Activated naive CD4-positive, alpha-beta T cell treated with anti-CD3 and anti-CD28 coated beads, Interleukin-2, amount 10 ng/mL, durations not matched to agents 7 days and 5 days (primary cell): ENCODE measurements at regions not wholly inside any gene's neighbourhood (a gene's known extent, or its start where the extent isn't known, plus 50 kb on each side); places are given as distances from the start of the nearest gene placed in this dataset.
"Not testable (repeated sequence)": the region's sequence is repeated elsewhere in the genome, so short reads cannot be mapped to it uniquely, and the experiment has no call there.

Source experiments
- CTCF ChIA-PET: fragments of 350-600 bp; sonication (Branson Sonifier 250); formaldehyde crosslinking; loops from one replicate; lab custom pipeline; 2021; ENCODE audit warnings: antibody characterized with exemption; lab: Charles Lee
- DNase-seq: peaks from one replicate; pipeline ENCODE4 v3.0.0-alpha.2; 2020
- H3K27ac Mint-ChIP-seq: one replicate; pipeline ENCODE4 v1.8.0; 2021; ENCODE audit warnings: mild to moderate bottlenecking, moderate library complexity, mixed read lengths
- H3K27me3 Mint-ChIP-seq: one replicate; pipeline ENCODE4 v1.8.0; 2021; ENCODE audit warnings: mild to moderate bottlenecking, mixed read lengths
- H3K36me3 Mint-ChIP-seq: one replicate; pipeline ENCODE4 v1.8.0; 2021; ENCODE audit warnings: mixed read lengths
- H3K4me1 Mint-ChIP-seq: one replicate; pipeline ENCODE4 v1.8.0; 2021; ENCODE audit warnings: mixed read lengths
- H3K4me3 Mint-ChIP-seq: one replicate; pipeline ENCODE4 v1.8.0; 2021; ENCODE audit warnings: mild to moderate bottlenecking, moderate library complexity, mixed read lengths
- H3K9me3 Mint-ChIP-seq: one replicate; pipeline ENCODE4 v1.8.0; 2021; ENCODE audit warnings: mixed read lengths

DNA sequence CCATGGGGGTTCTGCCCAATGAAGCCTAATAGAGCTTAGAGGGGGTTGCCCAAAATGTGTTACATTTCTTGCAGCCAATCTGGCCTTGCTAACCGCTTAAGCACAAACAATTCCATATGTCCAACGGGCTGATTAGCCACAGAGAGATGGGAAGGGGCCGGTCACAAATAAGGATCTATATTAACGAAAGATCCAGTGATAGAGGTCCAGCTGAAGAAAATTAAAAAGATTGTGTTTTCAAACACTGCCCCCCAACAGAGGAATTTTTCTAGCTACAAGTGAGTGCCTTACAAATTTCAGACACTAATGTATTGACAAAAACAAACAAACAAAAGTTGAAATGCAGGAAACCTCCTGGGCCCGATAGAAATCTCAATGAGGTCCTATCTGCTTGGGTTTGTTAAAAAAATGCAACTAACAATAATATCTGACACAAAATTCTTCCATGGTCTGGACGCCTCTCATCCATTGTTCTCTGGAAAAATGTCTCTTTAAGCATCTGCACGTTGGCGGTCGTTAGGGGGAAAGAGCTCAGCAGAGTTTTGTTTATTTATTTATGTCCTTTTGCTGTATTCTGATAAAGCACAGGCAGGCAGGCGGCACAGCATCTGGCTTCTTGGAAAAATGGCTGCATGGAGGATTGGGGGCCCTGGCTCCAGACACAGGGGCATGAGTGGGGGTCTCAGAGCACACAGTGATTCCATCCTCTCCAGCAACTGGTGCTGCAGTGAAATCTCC lies 402.0 kb downstream of the RPS24 start:
- Mint-ChIP-seq H3K4me3 (no peak overlapping the region), H3K9me3 (no peaks in the 10 kb centered on the region), H3K27me3 (peaks cover 8% of the 10 kb centered on the region), H3K4me1 (no peaks in the 10 kb centered on the region), H3K36me3 (no peaks in the 10 kb centered on the region), H3K27ac (no peak overlapping the region)
- no peak for DNase-seq
- CTCF ChIA-PET = no interaction called here

- CTCF ChIA-PET = no interaction called here
- no peak for DNase-seq
- peaks cover 8% of the 10 kb centered on the region for H3K27me3 Mint-ChIP-seq
- no peaks in the 10 kb centered on the region for H3K4me1 Mint-ChIP-seq
- H3K36me3 Mint-ChIP-seq = no peaks in the 10 kb centered on the region
- H3K27ac Mint-ChIP-seq = no peak overlapping the region
- no peak overlapping the region for H3K4me3 Mint-ChIP-seq
- H3K9me3 Mint-ChIP-seq = no peaks in the 10 kb centered on the region
Observed at GRCh38 chr10:78436222-78436573, 402.5 kb downstream of the RPS24 start.

GRCh38 chr10:78436706-78437406 lies 403.2 kb downstream of the RPS24 start:
- Mint-ChIP-seq H3K36me3 (no peaks in the 10 kb centered on the region), H3K4me1 (no peaks in the 10 kb centered on the region), H3K4me3 (no peak overlapping the region), H3K27ac (no peak overlapping the region), H3K9me3 (no peaks in the 10 kb centered on the region), H3K27me3 (peaks cover 8% of the 10 kb centered on the region)
- CTCF ChIA-PET = no interaction called here
- no peak for DNase-seq

- Mint-ChIP-seq H3K4me3 (no peak overlapping the region), H3K27me3 (peaks cover 8% of the 10 kb centered on the region), H3K9me3 (no peaks in the 10 kb centered on the region), H3K36me3 (no peaks in the 10 kb centered on the region), H3K4me1 (no peaks in the 10 kb centered on the region), H3K27ac (no peak overlapping the region)
- CTCF ChIA-PET = interaction anchor here (0.6 kb wide), 1 partner anchor 137 kb away, joined by 3 read pairs; no protein-coding TSS in a partner anchor
- no peak for DNase-seq
Observed at GRCh38 chr10:78437407-78437768, 403.7 kb downstream of the RPS24 start.

- Mint-ChIP-seq H3K4me1 (no peaks in the 10 kb centered on the region), H3K4me3 (no peak overlapping the region), H3K36me3 (no peaks in the 10 kb centered on the region), H3K9me3 (no peaks in the 10 kb centered on the region), H3K27me3 (peaks cover 8% of the 10 kb centered on the region), H3K27ac (no peak overlapping the region)
- DNase-seq = peak; percentile 34
- CTCF ChIA-PET = interaction anchor here (0.5 to 1.4 kb wide), 5 partner anchors 108 to 791 kb away, joined by 3 to 9 read pairs (median 3); no protein-coding TSS in a partner anchor
Observed at GRCh38 chr10:78437998-78438906, 404.6 kb downstream of the RPS24 start.

DNA sequence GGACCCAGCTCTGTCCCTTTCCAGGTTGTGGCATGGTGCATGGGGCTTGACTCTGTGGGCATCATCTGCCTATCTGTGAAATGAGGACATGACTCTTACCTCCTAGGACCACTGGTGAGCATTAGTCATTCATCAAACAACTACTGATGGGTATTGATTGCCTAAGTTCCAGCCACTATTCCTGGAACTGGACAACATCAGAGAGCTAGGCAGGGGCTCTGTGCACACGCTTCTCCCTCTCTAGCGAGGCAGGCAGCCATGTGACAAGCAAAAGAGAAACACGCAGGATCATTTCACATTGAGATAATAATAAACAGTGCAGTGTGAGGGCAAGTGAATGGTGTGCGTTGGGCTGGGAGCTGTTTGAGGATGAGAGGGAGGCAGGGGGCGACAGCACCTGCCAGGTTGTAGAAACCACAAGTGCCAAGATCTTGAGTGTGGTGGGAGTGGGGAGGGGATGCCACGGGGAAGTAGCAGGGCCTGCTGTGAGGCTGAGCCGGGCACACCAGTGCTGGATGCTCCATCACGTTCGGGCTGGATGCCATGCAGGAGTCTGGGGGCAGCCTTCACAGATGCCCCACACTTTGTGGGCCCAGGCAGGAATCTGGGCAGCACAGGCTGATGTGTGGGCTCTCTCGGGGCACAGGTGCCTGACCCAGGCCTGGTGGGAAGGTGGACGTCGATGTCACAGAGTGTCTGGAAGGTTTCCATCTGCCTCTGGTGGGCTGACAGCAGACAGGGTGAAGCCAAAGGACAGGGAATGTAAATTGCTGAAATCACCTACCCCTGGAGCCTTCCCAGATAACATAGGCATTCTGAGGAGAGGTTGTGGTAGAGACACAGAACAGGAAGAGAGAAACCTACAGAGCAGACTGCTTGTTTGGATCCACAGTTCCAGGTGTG lies 405.5 kb downstream of the RPS24 start:
- H3K4me1 Mint-ChIP-seq = no peaks in the 10 kb centered on the region
- H3K4me3 Mint-ChIP-seq = no peak overlapping the region
- DNase-seq = no peak
- no peaks in the 10 kb centered on the region for H3K9me3 Mint-ChIP-seq
- no peaks in the 10 kb centered on the region for H3K36me3 Mint-ChIP-seq
- H3K27me3 Mint-ChIP-seq = peaks cover 8% of the 10 kb centered on the region
- CTCF ChIA-PET = interaction anchor here (0.9 to 1.4 kb wide), 3 partner anchors 32 to 393 kb away, joined by 3 to 9 read pairs (median 5); no protein-coding TSS in a partner anchor
- H3K27ac Mint-ChIP-seq = no peak overlapping the region

DNA sequence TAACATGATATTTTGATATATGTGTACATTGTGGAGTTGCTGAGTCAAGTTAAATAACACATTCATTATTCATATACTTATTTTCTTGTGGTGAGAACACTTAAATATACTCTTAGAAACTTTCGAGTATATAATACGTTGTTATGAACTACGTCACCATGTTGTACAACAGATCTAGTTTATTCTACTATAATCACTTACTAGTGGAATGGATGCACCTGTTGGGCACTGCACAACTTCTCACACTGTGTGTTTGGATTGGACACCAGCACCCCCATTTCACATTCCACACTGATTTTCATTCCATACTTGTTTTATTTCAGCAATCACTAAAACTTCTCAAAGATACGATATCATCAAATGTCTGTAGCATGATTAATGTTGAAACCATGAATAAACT lies 407.3 kb downstream of the RPS24 start:
- DNase-seq = no peak
- H3K4me1 Mint-ChIP-seq = no peaks in the 10 kb centered on the region
- CTCF ChIA-PET = interaction anchor here (1.0 kb wide), 1 partner anchor 13 kb away, joined by 3 read pairs; no protein-coding TSS in a partner anchor
- no peaks in the 10 kb centered on the region for H3K9me3 Mint-ChIP-seq
- H3K27me3 Mint-ChIP-seq = peaks cover 8% of the 10 kb centered on the region
- H3K27ac Mint-ChIP-seq = no peak overlapping the region
- H3K36me3 Mint-ChIP-seq = no peaks in the 10 kb centered on the region
- no peak overlapping the region for H3K4me3 Mint-ChIP-seq

DNA sequence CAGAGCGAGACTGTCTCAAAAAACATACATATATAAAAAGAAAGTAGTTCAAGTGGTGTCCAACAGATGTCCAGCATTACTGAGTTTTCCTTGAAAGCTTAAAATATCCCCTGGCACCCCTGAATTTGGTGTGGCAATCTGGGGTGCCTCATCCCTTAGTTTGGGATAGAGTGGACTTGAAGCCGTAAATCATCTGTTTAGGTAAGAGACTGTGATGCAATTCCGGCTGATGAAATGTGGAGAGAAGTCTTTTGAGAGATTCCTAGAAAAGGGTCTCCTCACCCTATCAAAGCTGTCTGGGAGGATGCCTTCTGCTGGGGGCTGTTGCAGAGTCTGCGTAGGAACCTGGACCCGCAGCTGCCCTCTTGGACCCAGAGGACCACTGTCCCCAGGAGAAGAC lies 408.0 kb downstream of the RPS24 start:
- H3K36me3 Mint-ChIP-seq = no peaks in the 10 kb centered on the region
- H3K4me1 Mint-ChIP-seq = no peaks in the 10 kb centered on the region
- H3K27ac Mint-ChIP-seq = no peak overlapping the region
- no peaks in the 10 kb centered on the region for H3K9me3 Mint-ChIP-seq
- H3K4me3 Mint-ChIP-seq = no peak overlapping the region
- DNase-seq = no peak
- CTCF ChIA-PET = interaction anchor here (1.0 kb wide), 1 partner anchor 13 kb away, joined by 3 read pairs; no protein-coding TSS in a partner anchor
- H3K27me3 Mint-ChIP-seq = peaks cover 8% of the 10 kb centered on the region

GRCh38 chr10:78442836-78443550 lies 409.3 kb downstream of the RPS24 start:
- no peaks in the 10 kb centered on the region for H3K4me1 Mint-ChIP-seq
- CTCF ChIA-PET = no interaction called here

DNA sequence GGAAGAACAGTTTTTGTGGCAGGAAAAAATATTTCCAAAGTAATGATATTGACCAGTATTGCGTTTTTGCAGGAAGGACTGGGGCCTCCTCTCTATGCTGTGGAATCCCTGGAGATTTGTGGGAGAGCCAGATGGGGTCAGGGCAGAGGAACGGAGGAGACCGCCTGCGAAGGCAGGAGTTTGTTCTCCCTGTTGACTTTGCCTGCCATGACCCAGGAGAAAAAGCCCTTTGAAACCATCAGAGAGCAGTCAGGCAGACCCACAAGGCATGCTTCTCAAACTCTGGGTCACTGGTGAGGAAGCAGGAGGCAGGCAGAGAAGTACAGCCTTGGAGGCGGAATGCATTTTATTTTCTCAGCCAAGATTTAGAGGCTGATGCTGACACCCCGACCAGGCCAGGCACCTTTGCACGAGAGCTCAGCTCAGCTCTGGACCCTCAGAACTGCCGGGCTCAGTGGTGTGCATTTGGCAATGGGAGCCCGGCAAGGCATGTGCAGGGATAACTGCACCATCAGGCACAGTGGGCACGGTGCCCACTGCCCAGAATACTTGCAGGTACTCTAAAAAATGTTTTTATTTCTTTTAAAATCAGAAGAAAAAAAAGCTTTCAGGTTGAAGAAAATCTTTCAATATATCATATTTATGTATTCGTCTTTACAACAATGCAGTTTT lies 410.4 kb downstream of the RPS24 start:
- Mint-ChIP-seq H3K27me3 (peaks cover 8% of the 10 kb centered on the region), H3K4me1 (no peaks in the 10 kb centered on the region), H3K4me3 (no peak overlapping the region), H3K9me3 (no peaks in the 10 kb centered on the region), H3K27ac (no peak overlapping the region), H3K36me3 (no peaks in the 10 kb centered on the region)
- CTCF ChIA-PET = no interaction called here
- no peak for DNase-seq

More at GRCh38 chr10:78442836-78443550, 409.3 kb downstream of the RPS24 start:
- no peak for DNase-seq
- Mint-ChIP-seq H3K9me3 (no peaks in the 10 kb centered on the region), H3K27me3 (peaks cover 7% of the 10 kb centered on the region), H3K27ac (no peak overlapping the region), H3K36me3 (no peaks in the 10 kb centered on the region), H3K4me3 (no peak overlapping the region)

DNA sequence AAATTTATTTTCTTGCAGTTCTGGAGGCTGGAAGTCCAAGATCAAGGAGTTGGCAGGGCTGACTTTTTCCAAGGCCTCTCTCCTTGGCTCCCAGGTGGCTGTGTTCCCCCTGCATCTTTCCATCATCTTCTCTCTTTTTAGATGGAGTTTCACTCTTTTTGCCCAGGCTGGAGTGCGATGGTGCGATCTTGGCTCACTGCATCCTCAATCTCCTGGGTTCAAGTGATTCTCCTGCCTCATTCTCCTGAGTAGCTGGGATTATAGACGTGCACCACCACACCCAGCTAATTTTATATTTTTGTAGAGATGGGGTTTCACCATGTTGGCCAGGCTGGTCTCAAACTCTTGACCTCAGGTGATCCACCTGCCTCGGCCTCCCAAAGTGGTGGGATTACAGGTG lies 411.1 kb downstream of the RPS24 start:
- H3K36me3 Mint-ChIP-seq, H3K4me1 Mint-ChIP-seq, H3K4me3 Mint-ChIP-seq, CTCF ChIA-PET, H3K9me3 Mint-ChIP-seq, H3K27ac Mint-ChIP-seq, DNase-seq: not testable (repeated sequence)
- H3K27me3 Mint-ChIP-seq = peaks cover 10% of the 10 kb centered on the region

GRCh38 chr10:78445308-78445707 lies 411.6 kb downstream of the RPS24 start:
- Mint-ChIP-seq H3K36me3 (no peaks in the 10 kb centered on the region), H3K9me3 (no peaks in the 10 kb centered on the region), H3K27me3 (peaks cover 11% of the 10 kb centered on the region), H3K4me3 (no peak overlapping the region), H3K4me1 (no peaks in the 10 kb centered on the region), H3K27ac (no peak overlapping the region)
- DNase-seq = no peak
- CTCF ChIA-PET = no interaction called here
